Fibroblast of skin of abdomen (primary cell): ENCODE measurements at regions not wholly inside any gene's neighbourhood (a gene's known extent, or its start where the extent isn't known, plus 50 kb on each side); places are given as distances from the start of the nearest gene placed in this dataset.

Source experiments
- DNase-seq: peaks from one replicate; pipeline ENCODE4 v3.0.0-alpha.2; 2013

DNA sequence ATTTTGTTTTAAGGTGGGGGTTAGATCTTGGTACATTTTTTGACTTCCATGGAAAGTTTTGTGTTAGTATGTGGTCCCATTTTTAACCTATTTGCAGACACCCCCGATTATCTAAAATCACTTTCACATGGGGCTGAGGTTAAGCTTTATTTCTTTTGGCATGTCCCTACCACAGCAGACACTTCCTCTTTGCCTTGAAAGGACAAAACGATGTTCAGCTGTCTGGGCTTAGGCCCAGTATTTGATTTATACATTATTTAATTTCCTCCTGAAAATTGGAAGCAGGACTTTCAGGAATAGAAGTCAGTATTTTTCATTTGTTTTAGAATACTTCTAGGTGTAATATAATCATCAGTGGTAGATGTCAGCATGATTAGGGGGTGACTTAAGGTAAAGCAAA lies 112.4 kb upstream of the SPRY1 start:
- peak; percentile 89 for DNase-seq

DNA sequence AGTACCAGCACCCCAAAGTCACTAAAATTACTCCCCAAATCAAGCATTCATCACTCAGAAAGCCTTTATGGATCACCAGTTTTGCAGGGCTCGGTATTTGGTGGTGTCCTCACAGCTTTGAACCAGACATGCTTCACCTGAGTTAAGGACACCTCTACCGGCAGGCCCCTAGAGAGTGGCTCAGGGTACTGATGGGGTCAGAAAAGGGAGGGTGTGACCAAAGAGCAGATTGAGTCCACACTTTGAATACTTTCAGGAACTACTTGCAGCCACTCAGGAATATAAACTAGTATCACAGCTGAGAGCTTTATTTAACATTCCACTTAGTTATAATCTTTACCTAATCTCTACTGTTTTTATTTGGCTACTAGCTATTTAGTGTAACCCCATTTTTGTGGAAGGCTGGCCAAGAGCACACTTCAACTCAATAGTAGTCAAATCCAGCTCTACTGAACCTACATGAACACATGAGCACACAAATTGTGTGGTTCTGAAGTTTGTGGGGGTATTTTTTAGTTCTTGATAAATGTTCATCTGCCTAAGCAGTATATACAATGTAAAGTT lies 109.6 kb upstream of the SPRY1 start:
- no peak for DNase-seq

DNA sequence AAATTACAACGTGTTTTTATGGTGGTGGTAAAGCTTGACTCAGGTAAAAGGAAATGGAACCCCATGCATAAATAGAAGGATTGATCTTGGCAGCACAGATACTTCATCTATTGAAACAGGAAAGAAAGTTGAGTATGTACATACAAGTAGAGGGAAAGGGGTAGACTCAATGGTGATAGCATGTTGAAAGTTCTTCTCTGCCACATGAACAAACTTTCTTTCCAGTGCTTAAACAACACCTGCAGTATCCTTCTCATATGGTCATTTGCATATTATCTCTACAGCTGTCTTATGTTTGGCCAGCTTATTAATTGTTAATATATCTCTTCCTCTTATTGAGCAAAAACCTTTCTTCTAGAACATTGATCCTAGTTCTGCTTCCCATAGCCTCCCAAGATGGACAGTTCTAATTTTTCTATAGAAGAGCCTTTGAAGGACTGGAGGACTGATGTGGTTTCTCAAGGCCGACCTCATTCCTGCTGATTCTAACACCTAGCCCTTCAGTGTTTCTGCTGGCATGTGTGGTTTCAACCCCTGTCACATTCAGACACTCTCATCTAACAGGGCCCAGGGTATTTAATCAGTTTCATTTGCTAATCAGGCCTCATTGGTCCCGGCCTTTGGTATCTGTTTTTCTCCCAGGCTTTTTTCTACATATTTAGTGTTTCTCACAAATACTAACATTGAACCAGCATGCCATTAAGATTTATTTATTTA lies 108.1 kb upstream of the SPRY1 start:
- DNase-seq, result no peak

DNA sequence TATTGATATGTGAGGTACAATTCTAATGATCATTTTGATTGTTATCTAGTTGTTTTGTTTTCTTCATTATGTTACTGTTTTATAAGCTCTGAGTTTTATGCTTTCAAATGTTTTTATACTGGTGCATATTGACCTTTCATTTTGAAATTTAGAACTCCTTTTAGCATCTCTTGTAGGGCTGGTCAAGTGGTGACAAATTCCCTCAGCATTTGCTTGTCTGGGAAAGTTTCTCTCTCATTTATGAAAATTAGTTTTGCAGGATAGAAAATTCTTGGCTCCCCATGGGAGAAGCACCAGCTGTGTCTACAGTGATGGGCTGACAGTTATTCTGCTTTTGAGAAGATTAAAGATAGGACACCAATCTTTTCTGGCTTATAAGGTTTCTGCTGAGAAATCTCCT lies 105.3 kb upstream of the SPRY1 start:
- no peak for DNase-seq

DNA sequence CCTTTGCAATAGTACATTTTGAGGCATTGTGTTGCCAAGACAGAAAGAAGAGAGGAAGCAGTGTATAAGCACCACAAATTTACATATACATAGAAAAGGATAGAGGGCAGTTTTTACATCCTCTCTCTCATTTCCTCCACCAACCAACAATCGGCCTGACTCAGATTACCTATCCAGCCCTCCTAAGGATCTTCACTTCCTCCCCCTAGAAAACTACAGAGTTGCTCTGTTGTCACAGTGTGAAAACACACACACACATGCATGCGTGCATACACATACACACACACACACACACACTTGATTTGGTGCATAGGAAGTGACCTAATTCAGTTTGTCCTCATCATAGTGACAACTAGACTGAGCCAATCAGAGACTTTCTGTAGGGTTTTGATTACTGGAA lies 98.8 kb upstream of the SPRY1 start:
- no peak for DNase-seq

DNA sequence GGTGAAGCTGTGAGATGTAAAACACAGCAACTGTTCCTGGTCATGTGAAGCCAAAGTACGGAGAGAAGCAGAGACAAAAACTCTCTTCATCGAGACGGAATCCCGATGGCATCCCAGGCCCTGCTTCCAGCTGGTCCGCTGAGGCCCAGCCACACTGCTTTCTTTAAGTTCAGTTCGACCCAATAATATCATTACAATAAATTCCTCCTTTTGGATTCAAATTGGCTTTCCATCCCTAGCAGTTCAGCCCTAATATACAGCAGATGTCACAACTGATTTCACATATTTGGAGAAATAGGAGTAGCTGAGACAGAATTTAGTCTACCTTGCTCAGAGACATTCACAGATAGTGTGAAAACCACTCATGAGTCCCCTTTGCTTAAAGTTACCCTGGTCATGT lies 98.3 kb upstream of the SPRY1 start:
- DNase-seq, result peak; percentile 12

DNA sequence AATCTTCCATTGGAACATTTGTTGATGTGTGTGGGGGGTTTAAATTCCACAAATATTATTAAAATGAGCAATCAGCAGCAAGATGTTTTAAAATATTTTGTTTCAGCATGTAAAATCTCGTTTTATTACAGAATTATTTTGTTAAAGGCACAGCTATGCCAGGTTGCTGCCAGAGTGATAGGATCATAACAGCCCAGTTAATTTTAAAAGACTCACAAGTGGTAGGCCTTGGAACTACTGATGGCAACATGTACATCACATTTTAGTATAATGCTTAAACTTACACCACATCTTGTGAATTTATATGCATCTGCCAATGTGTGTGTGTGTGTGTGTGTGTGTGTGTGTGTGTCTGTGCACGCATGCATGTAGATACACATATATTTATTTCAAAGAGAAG lies 97.8 kb upstream of the SPRY1 start:
- DNase-seq, result peak; percentile 7

DNA sequence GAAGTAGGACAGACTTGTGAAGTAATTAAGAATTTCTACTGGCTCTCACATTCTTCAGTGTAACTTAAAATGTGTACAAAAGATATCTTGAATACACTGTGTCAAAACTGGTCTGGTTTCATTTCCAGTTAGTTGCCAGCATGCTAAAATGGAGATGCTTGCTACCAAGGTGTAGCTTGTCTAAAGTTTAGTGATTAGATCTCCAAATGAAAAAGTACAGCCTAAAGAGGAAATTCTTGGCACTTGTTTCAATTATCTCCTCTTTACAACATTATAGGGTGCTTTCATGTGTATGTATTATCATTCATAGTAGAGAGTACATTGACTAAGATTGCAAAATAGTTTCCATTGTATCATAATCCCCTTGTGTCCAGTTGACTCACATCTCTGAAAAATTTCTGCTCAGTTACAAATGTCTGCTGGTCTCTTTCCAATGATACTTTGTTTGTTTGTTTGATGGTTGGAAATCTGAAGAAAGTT lies 97.3 kb upstream of the SPRY1 start:
- peak; percentile 65 for DNase-seq

DNA sequence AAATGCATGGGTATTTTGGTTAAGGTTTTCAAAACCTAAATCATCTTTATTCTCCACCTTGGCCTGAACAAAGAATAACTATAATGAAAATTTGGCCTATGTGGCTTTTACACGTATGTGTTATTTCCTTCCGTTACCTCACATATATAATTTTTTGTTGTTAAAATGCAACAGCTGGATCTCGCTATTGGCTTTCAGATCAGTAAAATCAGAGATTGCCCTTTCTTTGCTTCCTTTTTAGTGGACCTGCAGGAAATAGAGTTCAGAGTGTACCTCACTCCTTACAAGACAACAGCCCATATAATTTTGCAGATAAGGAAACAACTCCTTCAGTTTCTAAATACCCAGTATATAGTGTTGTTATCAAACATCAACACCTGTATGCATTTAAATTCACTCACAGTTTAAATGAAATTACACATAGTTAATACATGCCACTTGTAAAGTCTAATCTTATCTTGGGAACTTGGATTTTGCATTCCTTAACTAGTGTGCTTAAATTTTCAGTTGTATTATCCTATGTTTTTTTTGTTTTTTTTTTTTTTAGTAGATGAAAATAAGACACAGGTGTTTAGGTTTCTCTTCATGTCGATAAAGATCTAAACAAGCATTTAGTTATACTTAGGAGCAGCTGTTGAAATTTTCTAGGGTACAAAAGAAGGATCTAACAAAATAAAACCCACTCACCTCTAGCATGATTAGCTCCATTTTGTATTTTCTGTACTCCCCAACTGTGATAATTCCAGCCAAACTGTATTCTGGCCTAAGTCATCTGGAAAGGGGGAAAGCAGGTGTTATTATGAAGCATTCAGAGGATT lies 96.2 kb upstream of the SPRY1 start:
- DNase-seq, result no peak

DNA sequence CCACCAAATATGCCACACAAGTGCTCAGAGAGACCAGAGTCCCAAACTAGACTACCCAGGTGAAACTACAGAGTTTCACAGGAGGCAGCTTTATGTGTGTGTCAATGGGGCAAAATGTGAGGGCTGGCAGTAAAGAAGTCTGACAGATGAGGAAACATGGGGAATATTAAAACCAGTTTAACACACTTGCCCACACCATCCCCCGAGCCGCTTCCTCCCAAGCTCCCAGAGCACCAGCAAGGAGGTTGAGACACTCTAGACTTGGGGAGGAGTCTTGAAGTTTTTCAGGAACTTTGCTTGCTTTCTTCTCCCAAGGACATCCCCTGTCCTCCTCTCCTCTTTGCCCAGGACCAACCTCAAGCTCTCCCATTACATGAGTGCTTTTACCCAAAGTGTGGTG lies 94.7 kb upstream of the SPRY1 start:
- DNase-seq, result no peak

DNA sequence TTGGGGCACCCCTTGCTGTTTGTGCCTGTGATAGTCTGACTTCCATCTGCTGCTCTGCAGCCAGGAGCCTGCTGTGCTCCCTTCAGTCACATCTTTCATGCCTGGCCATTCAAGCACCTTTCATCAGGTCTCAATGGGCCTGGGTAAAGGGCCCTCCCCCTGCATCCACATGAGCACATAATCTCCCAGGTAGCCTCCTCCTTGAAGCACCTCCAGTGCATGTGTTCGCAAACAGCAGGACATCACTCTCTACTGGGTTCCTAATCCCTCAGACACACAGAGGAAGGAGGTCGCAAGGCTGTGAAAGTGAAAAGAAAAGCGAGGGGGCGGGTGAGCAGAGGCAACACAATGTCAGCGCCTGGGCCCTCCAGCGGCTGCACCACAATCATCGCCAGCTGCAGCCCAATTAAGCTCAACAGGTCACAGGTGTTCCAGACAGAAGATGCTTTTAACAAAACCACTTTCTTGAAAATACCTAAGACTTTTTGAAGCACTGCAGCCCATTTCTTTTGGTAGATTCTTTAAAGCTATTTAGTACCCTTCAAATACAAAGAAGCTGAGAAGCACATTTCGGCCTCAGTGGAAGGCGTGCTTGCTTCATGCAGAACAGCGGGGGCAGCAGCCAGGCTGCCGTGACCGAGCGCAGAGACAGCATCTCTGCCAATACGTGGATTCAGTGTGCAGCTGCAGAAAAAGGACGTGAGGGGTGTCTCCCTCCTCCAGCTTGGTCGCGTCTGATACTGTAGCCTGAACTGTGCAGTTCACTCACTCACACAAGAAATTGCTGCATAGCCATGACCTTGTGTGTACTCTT lies 92.2 kb upstream of the SPRY1 start:
- no peak for DNase-seq

DNA sequence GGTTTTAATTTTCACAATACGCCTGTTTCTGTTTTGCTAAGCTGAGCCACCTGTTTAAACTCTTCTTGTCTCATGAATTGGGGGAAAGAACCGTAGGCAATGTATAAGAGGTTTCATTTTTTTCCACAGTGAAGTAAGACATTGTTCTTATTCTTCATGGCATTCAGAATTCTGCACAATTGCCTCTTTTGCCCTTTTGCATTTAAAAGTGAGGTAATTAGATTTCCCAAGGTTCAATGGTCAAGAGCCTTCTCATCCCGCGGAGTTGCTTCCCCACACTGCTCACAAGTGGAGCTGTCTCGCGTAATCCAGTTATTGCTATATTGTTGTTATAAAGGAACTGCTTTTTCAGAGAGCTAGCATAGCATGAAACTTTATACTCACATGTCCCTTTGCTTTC lies 90.9 kb upstream of the SPRY1 start:
- DNase-seq, result no peak

DNA sequence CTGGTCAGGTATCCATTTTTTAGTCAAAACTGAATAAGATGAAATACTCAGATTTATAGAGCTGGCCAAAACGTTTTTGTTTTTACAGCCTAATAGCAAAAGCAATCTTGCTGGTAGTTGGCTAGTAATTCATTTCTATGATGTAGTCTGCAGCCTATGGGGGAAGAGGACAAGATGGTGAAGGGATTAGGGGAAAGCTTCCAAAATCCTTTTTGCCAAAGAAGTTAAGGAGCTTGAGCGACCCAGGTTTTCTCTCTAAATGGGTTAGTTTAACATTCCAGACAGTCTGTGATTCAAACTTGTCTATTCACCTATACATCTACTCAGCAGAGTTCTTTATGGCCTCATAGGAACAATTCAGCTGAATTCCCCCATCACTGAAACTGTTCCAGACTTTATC lies 89.8 kb upstream of the SPRY1 start:
- DNase-seq, result no peak

DNA sequence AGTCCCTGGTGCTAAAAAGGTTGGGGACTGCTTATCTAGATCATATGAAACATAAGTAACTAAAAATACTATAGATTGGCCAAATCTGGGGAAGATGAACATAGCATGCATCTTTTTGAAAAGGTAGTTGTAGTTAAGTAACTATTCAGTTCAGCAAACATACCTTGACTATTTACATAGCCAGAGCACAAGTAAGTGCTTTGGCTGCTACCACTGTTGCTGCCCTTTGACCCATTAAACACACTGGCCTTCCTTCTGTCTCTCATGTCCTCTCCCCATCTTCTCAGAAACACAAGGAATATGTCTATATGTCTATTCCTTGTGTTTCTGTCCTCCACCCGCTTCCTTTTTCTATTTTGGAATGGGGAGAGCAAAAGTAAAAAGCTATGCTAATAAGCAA lies 87.9 kb upstream of the SPRY1 start:
- DNase-seq, result no peak

DNA sequence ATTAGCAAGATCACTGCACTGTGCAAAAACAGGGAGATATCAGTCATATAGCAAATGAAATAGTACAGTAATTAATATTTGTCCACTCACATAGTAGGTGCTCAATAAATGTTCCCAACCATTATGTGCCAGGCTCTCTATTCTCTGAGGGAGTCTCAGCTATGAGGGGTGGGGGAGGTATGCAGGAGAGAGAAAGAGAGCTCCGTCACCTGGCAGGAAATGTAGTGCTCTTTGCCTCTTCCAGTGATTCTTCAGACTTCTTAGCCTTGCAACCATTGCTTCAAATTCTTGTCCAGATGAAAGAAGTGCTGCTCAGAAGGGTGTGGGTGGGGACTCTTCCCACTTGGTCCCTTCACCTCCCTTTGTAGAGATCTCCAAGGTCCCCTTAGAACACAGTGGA lies 84.5 kb upstream of the SPRY1 start:
- no peak for DNase-seq

DNA sequence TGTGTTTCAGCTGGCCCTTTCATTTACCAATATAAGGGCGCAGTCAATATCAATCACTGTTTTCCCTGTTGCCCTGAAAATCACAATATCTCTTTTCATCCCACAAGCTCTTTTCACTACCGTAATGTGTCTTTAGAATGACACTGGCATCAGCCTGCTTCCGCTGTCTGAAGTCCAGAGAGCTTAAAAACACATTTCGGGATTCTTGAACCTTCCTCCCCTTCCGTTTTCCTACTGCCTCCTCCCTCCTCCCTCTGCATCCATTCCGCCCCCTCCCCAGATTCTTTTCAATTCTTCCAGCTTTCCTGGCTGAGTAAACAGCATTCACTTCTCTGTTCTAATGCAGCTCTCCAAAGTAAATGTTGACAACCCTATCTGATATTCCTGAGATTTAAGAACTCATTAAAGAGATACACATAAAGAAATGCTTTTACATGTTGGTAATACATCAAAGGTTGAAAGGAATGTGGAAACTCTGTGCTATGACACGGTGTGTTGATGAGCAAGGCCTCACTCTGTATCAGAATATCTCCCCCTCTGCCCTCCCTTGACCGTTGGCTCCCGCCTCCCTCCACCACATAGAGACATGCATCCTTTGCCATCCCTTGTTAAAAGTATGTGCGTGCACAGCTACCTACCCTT lies 83.5 kb upstream of the SPRY1 start:
- DNase-seq, result no peak

DNA sequence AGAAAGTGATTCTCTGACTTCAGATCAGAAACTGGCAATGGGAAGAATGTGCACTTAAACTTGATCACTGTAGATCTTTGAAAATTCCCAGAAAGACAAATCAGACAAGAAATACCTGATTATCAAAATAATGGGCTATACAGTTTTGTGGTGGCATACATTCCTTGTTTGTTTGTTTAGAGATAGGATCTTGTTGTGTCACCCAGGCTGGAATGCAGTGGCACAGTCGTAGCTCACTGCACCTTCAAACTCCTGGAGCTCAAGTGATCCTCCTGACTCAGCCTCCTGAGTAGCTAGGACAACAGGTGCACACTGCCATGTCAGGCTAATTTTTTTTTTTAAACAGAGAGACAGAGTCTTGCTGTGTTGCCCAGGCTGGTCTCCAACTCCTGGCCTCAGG lies 81.0 kb upstream of the SPRY1 start:
- no peak for DNase-seq

DNA sequence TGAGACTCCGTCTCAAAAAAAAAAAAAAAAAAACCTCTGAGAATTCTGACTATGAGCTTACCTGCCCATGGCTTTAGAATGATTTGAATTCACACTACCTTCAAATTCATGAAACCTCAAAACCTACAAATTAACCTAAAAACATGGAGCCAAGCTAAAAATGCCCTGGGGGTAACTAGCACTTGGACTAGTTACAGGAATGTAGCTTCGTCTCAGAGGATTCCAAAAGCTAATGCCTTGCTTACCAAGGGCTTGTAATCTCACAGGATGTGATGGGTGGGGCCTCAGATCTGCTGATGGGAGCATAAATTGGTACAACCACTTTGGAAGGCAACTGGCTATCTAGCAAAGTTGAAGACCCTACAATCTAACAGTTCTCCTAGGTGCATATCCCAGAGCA lies 79.4 kb upstream of the SPRY1 start:
- no peak for DNase-seq

DNA sequence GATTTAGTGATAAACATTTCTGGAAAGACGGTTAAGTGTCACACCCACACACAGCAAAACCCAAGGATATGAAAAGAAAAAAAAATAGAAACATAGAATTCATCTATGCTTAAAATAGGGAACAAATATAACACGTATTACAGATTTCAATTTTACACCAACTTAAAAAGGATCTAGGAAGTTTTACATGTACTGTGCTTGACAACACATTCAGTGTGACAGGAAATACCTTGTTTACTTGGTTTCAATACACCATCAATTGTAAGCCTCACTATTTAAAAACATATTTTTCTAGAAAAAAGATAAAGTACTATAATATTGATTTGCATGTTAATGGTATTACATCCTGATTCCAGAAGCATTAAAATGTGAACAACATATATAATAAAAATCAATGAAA lies 77.0 kb upstream of the SPRY1 start:
- DNase-seq, result no peak

DNA sequence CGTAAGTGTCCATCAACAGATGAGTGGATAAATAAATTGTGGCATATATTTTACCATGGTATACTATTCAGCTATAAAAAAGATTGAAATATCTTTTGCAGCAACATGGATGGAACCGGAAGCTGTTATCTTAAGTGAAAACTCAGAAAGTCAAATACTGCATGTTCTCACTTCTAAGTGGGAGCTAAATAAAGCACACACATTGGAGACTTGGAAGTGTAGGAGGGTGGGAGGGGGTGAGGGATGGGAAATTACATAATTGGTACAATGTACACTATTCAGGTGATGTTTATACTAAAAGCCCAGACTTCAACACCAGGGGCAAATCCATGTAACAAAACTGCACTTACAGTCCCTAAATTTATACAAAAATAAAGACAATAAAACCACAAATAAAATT lies 72.6 kb upstream of the SPRY1 start:
- no peak for DNase-seq

DNA sequence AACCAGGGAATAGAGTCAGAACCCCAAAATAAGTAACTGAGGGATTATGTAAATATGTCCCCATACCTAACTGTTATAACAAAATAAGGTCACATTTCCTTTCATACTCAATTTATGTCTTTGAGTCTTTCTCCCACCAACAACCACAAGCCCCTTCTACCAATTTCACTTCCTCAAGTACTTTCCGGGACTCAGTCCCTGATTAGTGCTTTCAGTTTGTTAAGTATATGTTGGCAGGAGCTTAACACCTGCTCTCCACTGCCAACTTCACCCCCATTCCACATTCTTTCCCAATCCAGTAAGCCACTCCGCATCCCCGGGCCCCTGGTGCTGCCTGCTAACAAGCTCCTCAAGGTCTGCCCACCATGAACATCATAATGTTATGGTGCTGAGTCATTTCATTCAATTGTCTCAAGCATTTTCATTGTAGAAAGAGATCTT lies 71.3 kb upstream of the SPRY1 start:
- DNase-seq, result no peak

DNA sequence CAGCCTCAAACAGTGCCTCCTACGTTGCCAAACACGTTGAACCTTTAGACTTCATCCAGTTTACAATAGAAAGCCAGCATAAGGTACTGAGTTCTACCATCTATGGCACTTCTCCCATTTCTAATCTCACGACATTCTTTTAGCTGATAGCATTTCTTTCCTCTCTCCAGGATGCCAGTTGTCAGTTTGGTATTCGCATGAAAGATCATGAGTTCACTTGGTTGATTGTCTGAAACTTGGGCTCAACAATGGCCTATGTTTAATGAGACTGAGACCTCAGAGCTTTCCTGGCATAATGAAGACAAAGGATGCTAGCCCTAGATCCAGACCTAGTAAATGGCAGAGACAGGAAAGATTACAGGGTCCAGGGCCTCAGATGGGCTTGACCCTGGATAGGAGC lies 69.2 kb upstream of the SPRY1 start:
- no peak for DNase-seq
